Fibroblast of upper back skin (primary cell): ENCODE measurements at regions not wholly inside any gene's neighbourhood (a gene's known extent, or its start where the extent isn't known, plus 50 kb on each side); places are given as distances from the start of the nearest gene placed in this dataset.
"Not testable (repeated sequence)": the region's sequence is repeated elsewhere in the genome, so short reads cannot be mapped to it uniquely, and the experiment has no call there.

Experiments
- DNase-seq: peaks from one replicate; pipeline ENCODE4 v3.0.0-alpha.2; 2013

DNA sequence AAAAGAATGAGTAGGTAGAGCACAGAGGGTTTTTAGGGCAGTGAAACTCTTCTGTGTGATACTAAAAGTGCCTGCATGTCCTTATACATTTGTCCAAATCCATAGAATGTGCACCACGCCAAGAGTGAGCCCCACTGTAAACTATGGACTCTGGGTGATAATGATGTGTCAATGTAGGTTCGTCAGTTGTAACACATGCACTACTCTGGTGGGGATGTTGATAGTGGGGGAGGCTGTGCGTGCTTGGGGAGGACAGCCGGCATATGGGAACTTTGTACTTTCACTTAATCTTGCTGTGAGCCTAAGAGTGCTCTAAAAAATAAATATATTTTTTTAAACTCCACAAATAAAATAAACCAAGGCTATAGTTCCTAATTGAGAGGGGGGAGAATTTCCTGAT, 319.2 kb downstream of the SHQ1 start:
- DNase-seq, result no peak

DNA sequence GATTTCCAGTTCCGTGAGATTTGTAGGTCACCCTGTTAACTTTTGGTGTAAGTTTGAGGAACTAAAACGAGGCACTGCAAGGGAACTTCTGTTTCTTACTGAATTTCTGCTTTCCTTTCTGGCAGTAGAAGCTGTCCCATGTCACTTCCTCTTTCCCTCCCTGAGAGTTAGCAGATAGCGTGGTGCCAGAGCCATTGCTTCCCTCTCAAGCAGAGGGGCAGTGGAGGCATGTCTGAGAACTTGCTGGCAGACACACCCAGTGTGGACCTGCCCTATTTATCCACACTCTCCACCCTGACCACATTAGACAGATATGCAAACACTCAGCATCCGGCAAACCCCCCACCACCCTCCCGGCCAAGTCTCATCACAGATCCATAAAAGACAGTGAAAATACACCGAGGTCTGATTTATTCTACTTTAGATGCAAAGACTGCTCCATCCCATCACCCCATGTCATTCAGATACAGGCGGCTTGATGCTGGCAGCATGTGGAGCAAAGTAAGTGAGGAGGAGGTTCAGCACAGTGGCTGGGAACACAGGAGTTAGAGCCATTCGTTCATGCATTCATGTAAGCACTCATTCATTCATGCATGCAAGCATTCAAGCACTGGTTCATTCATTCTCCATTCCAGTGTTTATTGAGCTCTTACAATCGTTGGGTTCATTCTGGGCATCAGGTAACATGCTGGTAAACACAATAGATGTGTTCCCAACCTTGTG, 324.7 kb downstream of the SHQ1 start:
- no peak for DNase-seq

GRCh38 chr3:72520690-72521308, 327.4 kb downstream of the SHQ1 start:
- DNase-seq, result peak; percentile 22

- DNase-seq, result no peak
Measured at GRCh38 chr3:72519946-72520604, 328.2 kb downstream of the SHQ1 start.

DNA sequence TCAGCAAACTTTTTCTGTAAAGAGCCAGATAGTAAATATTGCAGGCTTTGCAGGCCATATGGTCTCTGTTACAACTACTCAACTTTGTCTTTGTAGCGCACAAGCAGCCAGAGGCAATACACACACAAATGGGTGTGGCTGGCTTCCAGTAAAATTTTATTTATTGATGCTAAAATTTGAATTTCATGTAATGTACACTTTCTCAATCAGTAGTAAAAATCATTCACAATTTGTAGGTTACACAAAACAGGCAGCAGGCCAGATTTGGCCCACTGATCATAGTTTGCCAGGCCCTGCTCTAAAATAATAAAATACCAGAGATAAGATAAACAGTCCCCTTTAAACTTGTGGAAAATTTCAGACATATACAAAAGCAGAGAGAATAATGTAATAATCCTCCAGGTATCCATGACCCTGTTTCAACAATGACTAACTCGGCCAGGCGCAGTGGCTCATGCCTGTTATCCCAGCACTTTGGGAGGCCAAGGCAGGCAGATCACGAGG, 330.3 kb downstream of the SHQ1 start:
- DNase-seq, result no peak

- DNase-seq, result no peak
Measured at GRCh38 chr3:72517336-72517735, 330.9 kb downstream of the SHQ1 start.

DNA sequence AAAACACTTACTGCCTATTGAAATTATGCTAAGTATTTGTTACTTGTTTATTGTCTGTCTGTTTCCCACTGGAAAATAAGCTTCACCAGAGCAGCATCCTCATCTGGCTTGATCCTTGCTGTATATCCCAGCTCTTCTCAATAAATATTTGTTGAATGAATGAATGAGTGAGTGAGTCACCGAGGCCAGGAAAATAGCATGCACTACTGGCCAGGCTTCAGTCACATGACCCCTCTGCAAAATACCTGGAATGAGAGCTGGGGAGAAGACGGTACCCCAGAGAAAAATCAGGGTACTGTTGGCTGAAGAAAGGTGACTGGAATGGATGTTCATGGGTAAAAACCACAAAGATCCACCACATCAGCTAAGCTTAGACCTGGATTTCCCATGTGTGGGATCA, 331.9 kb downstream of the SHQ1 start:
- no peak for DNase-seq

- peak; percentile 13 for DNase-seq
Measured at GRCh38 chr3:72515941-72516340, 332.3 kb downstream of the SHQ1 start.

DNA sequence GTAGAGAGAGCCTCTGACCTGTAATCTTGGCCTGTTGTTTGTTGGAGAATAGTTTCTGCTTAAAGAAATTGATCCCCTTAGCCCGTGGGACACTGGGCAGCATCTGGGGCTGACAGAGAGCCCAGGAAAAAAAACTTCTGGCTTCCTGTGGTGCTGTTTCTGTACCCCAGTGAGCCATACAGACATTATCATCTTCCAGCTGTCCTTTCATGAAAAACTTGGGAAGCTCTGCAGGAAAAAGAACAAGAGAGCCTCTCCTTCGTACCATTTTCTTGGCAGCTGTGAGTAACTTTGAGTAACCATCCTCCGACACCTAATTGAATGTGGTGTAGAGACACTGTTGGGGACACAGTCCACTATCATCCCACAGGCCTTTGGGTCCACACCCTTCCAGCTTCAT, 333.0 kb downstream of the SHQ1 start:
- DNase-seq, result no peak

DNA sequence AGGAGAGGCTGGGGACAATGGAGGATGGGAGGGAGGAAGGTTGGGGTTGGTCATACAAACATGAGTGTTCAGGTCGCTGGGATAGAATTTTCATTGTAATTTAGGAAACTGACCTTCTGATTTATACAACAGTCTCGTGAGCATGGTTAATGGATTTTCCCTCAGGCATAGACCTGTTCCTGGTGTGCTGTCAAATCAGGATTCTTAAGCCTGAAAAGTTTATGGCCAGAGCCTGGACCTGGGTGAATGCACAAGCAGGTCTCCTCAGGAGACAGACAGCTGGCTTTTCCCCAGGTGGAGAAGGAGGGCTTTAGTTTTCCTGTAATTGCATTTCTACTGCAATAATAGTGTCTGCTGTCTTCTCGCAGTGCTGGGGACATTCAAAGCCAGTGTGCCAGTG, 338.0 kb downstream of the SHQ1 start:
- no peak for DNase-seq

DNA sequence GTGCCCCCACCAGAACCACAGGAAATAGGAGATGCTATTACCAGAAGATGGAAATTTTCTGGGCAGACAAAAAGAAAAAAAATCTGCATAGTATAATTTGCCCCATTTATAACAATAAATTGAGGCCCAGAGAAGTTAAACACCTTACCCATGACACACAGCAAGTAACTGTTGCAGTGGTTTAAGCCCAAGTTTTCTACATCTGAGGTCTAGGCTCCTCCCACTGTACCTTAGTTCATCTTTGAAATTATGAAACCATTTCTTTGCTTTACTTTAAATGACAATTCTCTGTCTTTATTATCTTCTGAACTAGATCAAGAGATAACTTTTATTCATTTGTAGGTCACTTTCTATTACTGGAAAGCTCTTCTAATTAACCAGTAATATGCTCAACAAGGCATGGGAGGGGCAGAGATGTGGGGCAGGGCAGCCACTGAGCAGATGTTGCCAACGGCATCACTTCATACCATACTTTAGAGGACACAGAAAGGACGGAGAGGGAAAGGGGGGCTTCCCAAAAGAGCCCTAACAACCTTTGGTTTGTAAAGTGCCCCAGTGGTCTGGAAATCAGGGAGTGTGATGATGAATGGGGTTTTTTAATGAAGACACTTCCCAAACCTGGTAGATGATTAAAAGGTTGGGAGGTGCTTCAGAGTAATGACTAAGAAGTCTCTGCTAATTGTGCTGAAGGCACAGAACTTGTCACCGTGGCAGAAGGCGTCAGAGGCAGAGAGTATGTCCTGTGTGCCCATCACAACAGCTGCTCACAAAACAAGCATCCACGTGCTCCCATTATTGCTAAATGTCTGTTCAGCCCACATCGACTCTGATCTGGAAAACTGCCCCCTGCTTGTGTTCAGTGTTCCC, 342.5 kb downstream of the SHQ1 start:
- DNase-seq, result no peak

- DNase-seq, result not testable (repeated sequence)
Measured at GRCh38 chr3:72497501-72497900, 350.7 kb downstream of the SHQ1 start.

DNA sequence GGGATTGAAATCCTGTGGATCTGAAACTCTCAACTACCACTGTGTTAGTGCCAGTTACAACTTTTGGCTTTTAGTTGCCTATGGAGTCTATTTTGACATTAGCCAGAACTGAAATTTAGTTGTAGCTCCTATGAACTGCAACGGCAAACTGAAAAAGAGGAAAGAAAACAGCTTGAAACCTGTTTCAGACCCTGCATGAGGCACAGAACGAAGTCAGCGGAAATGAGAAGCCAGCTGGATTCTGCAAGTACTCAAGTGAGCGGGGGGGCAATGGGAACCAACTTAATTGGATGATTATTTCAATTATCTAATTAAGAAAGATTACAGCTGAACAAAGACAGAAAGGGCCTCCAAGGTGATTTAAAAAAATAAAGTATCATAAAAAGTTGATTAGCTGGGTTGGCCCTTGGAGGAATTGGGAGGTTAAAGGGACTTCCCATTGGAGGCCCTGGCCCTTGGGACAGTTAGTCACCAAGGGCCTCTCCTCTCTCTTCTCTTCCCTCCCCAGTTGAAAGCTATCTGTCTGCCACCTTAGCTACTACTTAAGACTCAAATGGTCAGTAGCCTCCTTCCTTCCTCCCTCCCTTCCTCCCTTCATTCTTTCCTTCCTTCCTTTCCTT, 352.1 kb downstream of the SHQ1 start:
- no peak for DNase-seq

GRCh38 chr3:72494626-72495025, 353.6 kb downstream of the SHQ1 start:
- DNase-seq, result peak; percentile 22

- no peak for DNase-seq
Measured at GRCh38 chr3:72494130-72494529, 354.1 kb downstream of the SHQ1 start.

DNA sequence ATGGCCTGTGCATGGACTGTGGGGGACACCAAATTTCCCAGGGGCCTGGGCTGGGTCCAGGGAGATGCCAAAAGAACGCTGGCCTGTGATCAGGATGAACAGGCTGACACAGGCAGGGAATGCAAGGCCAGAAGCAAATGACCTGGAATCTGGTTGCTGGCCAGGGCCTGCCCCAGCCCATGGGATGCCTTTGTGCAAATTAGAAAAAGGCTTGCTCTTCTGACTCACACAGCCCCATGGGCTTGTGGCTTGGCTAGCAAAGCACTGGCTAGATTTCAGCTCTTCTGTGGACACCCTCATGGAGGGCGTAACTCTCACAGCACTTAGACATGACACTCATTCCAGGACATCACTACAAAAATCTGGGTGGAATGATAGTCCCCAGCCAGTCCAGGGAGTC, 356.0 kb downstream of the SHQ1 start:
- DNase-seq, result peak; percentile 99

DNA sequence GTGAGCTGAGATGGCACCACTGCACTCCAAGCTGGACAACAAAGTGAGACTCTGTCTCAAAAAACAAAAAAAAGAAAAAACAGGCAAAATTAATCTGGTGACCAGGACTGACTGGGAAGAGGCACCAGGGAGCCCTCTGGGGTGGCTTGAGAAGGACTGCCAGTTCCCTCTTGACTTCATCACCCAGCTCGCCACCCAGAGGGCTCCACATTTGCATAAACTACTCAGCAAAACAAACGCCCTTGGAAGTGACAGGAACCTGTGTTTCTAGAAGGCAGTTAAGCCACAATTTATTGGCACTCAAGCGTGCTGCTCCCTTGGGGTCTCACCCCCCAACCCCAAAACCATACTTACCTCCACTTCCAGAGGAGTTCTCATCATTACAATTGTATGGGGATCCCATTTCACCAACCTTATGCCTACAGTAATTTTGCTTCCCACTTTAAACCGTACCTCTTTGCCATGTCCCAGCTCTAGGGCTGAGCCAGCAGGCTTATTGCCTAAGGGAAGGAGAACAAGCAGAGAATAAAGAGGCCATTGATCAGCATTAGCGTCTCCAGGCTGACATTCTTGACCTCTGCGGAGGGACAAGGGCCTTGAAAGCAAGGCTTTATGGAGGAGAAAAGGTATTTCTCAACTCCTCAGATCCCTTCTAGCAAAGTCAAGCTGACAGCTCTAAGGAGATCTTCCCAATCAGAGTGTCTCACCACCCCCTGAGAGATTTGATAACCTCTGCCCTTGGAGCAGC, 357.4 kb downstream of the SHQ1 start:
- DNase-seq, result no peak

- no peak for DNase-seq
Measured at GRCh38 chr3:72489901-72490300, 358.3 kb downstream of the SHQ1 start.

DNA sequence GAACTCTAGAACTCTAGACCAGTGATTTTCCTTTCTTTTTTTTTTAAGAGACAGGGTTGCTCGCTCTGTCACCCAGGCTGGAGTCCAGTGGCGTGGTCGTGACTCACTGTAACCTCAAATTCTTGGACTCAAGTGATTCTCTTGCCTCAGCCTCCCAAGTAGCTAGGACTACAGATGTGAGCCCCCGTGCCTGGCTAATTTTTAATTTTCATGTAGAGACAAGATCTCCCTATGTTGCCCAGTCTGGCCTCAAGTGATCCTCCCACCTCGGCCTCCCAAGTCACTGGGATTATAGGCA, 359.6 kb downstream of the SHQ1 start:
- peak; percentile 68 for DNase-seq

DNA sequence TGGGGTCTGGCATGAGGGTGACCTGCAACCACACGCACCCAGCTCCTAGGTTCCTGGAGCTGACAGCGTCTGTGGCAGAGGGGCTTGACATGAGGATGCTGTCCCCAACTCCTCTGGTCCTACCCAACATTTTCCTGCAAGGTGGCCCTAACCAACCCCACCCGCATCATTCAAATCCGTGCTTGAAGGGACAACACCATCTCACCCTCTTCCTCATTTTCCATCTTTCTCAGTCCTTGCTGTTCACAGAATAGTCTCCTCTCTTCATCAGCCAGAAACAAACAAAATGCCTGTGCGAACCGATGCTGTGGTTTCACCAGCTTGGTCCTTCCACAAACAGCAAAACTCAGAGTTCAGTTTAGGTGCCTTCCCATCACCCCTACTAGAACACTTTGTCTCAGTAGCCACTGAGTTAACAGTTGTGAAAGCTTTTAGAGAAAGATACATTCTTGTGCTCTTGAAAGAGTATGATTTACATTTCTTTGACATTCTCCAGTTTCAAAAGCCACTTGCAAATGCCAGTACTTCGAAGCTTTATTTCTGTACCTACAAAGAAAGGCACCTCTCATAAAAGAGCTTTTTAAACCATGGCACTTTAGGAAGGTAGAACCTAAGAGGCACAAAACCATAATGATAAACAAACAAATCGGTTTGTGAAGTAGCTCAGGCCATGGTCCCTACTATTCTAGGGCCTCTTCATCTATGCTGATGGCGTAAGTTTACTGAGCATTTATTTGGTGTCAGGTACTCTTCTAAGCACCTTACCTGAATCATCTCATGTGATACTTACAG, 360.1 kb downstream of the SHQ1 start:
- DNase-seq, result peak; percentile 42

DNA sequence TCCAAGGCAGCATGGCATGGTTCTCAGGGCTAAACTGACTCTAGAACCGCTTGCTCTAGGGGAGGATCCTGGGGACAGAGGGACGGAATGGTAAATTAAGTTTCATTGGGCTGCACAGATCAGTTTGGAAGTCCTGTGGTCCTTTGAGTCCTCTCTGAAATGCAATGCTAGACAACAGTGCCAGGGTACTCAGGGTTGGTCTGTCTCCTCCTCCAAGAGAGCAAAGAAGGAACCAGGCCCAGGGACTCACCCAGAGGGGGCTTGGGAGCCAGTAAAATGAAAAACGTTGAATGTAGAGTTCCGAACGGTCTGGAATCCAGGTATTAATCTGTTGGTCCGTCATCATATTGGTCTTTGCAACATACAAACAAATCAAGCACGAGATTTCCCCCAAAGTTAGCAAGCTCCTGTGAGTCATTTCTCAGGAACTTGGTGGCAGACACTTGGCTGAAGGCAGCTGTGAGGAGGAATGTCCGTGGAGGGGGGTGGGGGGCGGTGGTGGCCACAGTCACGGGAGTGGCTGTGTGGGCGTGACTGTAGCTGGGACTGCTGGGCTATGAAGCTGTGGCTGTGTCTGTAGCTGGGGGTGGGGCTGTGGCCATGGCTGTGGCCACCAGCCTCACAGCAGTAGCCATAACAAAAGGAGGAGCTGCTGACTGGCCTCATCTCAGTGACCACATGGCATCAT, 361.0 kb downstream of the SHQ1 start:
- peak; percentile 92 for DNase-seq
